Fibroblast of pulmonary artery (primary cell): ENCODE measurements at regions not wholly inside any gene's neighbourhood (a gene's known extent, or its start where the extent isn't known, plus 50 kb on each side); places are given as distances from the start of the nearest gene placed in this dataset.
"Not testable (repeated sequence)": the region's sequence is repeated elsewhere in the genome, so short reads cannot be mapped to it uniquely, and the experiment has no call there.

Experiments used
- DNase-seq: peaks from one replicate; pipeline ENCODE4 v3.0.0-alpha.2; 2010; ENCODE audit warnings: low read depth
- H3K4me3 ChIP-seq: replicated peaks from 2 replicates; pipeline ENCODE4 v1.5.1; 2011; ENCODE audit warnings: low read depth, mild to moderate bottlenecking, control low read depth, low read length, moderate library complexity
- CTCF ChIP-seq: IDR thresholded peaks from 2 replicates; pipeline ENCODE4 v1.5.1; 2011; ENCODE audit warnings: mild to moderate bottlenecking, control low read depth, low read length, inconsistent platforms; ENCODE audit errors: missing control alignments

- TF ChIP-seq CTCF: no peak
- no peak for DNase-seq
- H3K4me3 ChIP-seq: no peak overlapping the region
Measured at GRCh38 chr11:33952805-33953204, 60.9 kb upstream of the LMO2 start.

- TF ChIP-seq CTCF: no peak
- no peak overlapping the region for H3K4me3 ChIP-seq
- DNase-seq: no peak
Measured at GRCh38 chr11:33949252-33949913, 57.5 kb upstream of the LMO2 start.

- DNase-seq: no peak
- no peak overlapping the region for H3K4me3 ChIP-seq
- TF ChIP-seq CTCF: no peak
Measured at GRCh38 chr11:33948494-33948893, 56.6 kb upstream of the LMO2 start.

- not testable (repeated sequence) for DNase-seq, H3K4me3 ChIP-seq
Measured at GRCh38 chr11:33947918-33948317, 56.0 kb upstream of the LMO2 start.

GRCh38 chr11:33946930-33947329 is 55.1 kb upstream of the LMO2 start:
- no peak overlapping the region for H3K4me3 ChIP-seq
- DNase-seq: no peak
- TF ChIP-seq CTCF: no peak

- DNase-seq: no peak
- TF ChIP-seq CTCF: no peak
- H3K4me3 ChIP-seq: no peak overlapping the region
Measured at GRCh38 chr11:33945481-33946268, 53.8 kb upstream of the LMO2 start.

GRCh38 chr11:33944693-33945424 is 53.0 kb upstream of the LMO2 start:
- no peak for DNase-seq
- H3K4me3 ChIP-seq: no peak overlapping the region
- no peak for TF ChIP-seq CTCF
